GM12864 (cell line): ENCODE measurements at regions not wholly inside any gene's neighbourhood (a gene's known extent, or its start where the extent isn't known, plus 50 kb on each side); places are given as distances from the start of the nearest gene placed in this dataset.
"Not testable (repeated sequence)": the region's sequence is repeated elsewhere in the genome, so short reads cannot be mapped to it uniquely, and the experiment has no call there.

ENCODE experiments used
- DNase-seq: peaks from one replicate; pipeline ENCODE4 v3.0.0-alpha.2; 2011; ENCODE audit warnings: low read depth
- H3K4me3 ChIP-seq: 2 replicates; pipeline ENCODE4 v1.5.1; 2011; ENCODE audit warnings: mild to moderate bottlenecking, low read depth, low read length, control low read depth
- TF ChIP-seq, protein P1 (sequence below): IDR thresholded peaks from 2 replicates; pipeline ENCODE4 v1.5.1; 2011; ENCODE audit warnings: low read depth, mild to moderate bottlenecking, moderate library complexity, low read length, control low read depth, inconsistent platforms; ENCODE audit errors: missing control alignments

DNA sequence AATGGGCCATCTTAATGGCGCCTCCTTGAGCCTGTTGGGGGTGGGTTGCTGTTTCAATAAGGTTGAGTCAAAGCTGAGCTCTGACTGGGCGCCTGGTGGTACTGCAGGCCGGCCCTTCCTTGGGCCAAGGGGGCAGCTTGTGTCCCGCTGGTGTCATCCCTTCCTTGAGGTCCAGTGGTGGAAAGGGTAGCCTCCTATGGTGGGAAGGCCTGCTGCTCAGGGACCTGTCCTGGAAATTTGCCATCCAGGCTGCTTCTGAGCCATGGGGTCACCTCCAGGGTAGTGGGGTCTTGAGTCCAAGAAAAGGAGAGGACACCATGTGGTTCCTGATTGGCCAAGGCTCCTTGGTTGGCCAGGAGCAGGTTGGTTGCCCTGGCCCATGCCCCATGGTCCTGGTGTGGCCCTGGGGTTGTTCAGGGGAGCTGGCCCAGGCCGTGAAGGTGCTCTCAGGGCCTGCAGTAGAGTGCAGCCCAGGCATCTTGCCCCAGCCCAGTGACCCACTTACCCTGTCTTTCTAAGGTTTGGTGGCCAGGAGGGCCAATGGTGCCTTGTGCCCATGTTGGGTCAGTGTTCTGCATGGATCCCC lies 188.7 kb downstream of the UBE3A start:
- no peak for DNase-seq
- TF ChIP-seq, protein P1, sequence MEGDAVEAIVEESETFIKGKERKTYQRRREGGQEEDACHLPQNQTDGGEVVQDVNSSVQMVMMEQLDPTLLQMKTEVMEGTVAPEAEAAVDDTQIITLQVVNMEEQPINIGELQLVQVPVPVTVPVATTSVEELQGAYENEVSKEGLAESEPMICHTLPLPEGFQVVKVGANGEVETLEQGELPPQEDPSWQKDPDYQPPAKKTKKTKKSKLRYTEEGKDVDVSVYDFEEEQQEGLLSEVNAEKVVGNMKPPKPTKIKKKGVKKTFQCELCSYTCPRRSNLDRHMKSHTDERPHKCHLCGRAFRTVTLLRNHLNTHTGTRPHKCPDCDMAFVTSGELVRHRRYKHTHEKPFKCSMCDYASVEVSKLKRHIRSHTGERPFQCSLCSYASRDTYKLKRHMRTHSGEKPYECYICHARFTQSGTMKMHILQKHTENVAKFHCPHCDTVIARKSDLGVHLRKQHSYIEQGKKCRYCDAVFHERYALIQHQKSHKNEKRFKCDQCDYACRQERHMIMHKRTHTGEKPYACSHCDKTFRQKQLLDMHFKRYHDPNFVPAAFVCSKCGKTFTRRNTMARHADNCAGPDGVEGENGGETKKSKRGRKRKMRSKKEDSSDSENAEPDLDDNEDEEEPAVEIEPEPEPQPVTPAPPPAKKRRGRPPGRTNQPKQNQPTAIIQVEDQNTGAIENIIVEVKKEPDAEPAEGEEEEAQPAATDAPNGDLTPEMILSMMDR: no peak
- no peak overlapping the region for H3K4me3 ChIP-seq

DNA sequence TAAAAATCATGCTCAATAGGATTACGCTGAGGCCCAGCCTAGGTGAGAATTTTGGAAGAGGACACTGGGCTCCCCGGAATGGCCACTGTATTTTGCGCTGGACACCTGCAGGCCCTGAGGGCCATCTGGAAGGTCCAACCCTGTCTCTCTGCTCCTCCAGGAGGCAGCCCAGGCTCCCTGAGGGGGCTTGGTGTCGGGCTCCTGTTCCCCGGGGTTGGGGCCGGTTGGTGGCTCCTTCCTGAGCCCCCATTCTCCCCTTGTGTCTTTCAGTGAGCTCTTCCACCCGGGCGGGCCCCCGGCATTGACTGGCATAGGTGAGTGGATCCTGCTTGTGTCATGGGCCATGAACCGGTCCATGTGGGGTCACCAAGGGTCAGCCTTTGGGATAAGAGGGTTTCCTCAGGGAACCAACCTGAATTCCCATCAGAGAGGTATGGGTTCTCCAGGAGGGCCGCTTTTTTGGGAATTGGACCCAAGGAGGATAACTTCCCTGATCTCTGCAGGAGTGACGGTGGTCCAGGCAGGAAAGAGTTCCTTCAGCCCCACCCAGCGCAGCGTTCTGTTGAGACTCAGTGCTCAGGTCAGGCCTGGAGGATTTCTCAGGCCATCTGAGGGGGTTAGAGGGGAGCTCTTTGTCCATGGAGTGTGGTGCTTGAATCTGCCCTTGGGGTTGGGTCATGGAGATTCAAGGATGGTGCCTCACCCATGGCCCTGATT lies 187.8 kb downstream of the UBE3A start:
- no peak overlapping the region for H3K4me3 ChIP-seq
- DNase-seq: no peak
- TF ChIP-seq, protein P1: no peak

DNA sequence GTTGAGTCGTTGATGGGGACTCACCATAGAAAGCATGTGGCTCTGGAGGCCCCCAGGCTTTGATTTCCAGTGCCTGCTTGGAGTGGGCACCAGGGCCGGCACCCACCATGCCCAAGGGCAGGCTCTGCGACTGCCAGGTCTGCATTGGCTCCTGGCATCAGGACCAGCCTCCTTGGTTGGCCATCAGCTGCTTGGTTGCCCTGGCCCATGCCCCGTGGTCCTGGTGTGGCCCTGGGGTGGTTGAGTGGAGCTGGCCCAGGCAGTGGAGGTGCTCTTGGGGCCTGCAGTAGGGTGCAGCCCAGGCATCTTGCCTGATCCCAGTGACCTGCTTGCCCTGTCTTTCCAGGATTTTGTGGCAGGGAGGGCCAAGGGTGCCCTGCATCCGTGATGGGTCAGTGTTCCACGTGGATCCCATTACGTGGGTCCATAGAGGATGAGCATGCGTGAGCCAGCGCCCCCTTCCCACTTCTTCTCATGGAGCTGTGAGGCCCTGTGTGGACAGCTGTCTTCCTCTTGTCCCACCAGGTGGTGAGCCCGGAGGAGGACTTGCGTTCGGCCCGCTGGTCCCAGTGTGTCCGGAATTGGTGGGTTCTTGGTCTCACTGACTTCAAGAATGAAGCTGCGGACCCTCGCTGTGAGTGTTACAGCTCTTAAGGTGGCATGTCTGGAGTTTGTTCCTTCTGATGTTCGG lies 187.0 kb downstream of the UBE3A start:
- H3K4me3 ChIP-seq: no peak overlapping the region
- no peak for DNase-seq
- TF ChIP-seq, protein P1: no peak

DNA sequence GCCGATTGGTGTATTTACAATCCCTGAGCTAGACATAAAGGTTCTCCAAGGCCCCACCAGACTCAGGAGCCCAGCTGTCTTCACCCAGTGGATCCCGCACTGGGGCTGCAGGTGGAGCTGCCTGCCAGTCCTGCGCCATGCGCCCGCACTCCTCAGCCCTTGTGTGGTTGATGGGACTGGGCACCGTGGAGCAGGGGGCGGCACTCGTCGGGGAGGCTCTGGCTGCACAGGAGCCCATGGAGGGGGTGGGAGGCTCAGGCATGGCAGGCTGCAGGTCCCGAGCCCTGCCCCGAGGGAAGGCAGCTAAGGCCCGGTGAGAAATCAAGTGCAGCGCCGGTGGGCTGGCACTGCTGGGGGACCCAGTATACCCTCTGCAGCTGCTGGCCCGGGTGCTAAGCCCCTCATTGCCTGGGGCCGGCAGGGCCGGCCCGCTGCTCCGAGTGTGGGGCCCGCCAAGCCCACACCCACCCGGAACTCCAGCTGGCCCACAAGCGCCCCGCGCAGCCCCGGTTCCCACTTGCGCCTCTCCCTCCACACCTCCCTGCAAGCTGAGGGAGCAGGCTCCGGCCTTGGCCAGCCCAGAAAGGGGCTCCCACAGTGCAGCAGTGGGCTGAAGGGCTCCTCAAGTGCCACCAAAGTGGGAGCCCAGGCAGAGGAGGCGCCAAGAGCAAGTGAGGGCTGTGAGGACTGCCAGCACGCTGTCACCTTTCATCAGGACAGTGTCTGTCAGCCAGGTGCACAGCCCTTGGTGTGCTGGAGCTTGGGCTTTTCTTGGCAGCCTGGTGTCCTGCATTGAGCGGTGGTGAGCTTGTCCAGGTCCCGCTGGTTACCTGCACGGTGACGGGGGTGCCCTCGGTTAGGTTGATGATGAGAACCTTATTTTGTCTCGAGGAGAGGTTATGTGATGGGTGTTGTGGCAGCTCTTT lies 185.5 kb downstream of the UBE3A start:
- DNase-seq, H3K4me3 ChIP-seq: not testable (repeated sequence)

DNA sequence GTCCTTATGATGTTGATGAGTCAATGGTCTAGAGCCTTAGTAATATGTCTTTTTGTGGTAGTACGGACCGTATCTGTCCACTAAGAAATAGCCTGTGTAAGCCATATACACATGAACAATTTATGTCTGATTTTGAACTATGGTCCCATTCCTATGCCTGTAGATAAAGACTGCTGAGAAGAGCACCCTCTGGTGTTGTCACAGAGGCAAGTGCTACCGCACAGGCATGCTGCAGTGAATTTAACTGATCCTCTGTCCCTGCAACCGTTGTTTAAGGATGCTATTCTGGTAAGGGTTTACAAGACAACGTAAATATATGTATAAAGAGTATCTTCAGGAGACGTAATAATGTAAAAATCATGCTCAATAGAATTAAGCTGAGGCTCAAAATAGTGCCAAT lies 170.7 kb downstream of the UBE3A start:
- H3K4me3 ChIP-seq: no peak overlapping the region
- DNase-seq: no peak
- TF ChIP-seq, protein P1: no peak
